GM21381 (cell line): ENCODE measurements at regions not wholly inside any gene's neighbourhood (a gene's known extent, or its start where the extent isn't known, plus 50 kb on each side); places are given as distances from the start of the nearest gene placed in this dataset.
"Not testable (repeated sequence)": the region's sequence is repeated elsewhere in the genome, so short reads cannot be mapped to it uniquely, and the experiment has no call there.

ENCODE experiments used
- ATAC-seq: cut with Tn5 transposase; IDR thresholded peaks from one replicate; pipeline ENCODE4 v1.9.1; 2021; ENCODE audit warnings: mild to moderate bottlenecking, moderate library complexity; ENCODE audit not compliant: unreplicated experiment

GRCh38 chr1:47680815-47681475 is 243.1 kb downstream of the FOXD2 start:
- ATAC-seq = no peak

GRCh38 chr1:47681735-47682134 is 243.9 kb downstream of the FOXD2 start:
- ATAC-seq = no peak

GRCh38 chr1:47682198-47682597 is 244.4 kb downstream of the FOXD2 start:
- no peak for ATAC-seq

GRCh38 chr1:47682786-47683350 is 245.0 kb downstream of the FOXD2 start:
- no peak for ATAC-seq

- ATAC-seq = no peak
Measured at GRCh38 chr1:47683401-47683800, 245.6 kb downstream of the FOXD2 start.

GRCh38 chr1:47684518-47684917 is 246.7 kb downstream of the FOXD2 start:
- ATAC-seq = no peak

- ATAC-seq = no peak
Measured at GRCh38 chr1:47684964-47685762, 247.3 kb downstream of the FOXD2 start.

GRCh38 chr1:47685763-47686066 is 247.9 kb downstream of the FOXD2 start:
- ATAC-seq = no peak

- ATAC-seq = no peak
Measured at GRCh38 chr1:47686731-47687630, 249.1 kb downstream of the FOXD2 start.

- ATAC-seq = no peak
Measured at GRCh38 chr1:47687631-47688460, 250.0 kb downstream of the FOXD2 start.

- no peak for ATAC-seq
Measured at GRCh38 chr1:47688461-47689296, 250.8 kb downstream of the FOXD2 start.

- ATAC-seq = no peak
Measured at GRCh38 chr1:47689894-47690293, 252.1 kb downstream of the FOXD2 start.

GRCh38 chr1:47690341-47691250 is 252.8 kb downstream of the FOXD2 start:
- no peak for ATAC-seq

- not testable (repeated sequence) for ATAC-seq
Measured at GRCh38 chr1:47691293-47691692, 253.4 kb downstream of the FOXD2 start.

GRCh38 chr1:47692196-47692595 is 254.4 kb downstream of the FOXD2 start:
- ATAC-seq = no peak

- ATAC-seq = no peak
Measured at GRCh38 chr1:47693115-47693514, 255.3 kb downstream of the FOXD2 start.

GRCh38 chr1:47694011-47694890 is 256.4 kb downstream of the FOXD2 start:
- ATAC-seq = no peak

- no peak for ATAC-seq
Measured at GRCh38 chr1:47696404-47696736, 258.5 kb downstream of the FOXD2 start.
